ENCODE measurements at regions not wholly inside any gene's neighbourhood (a gene's known extent, or its start where the extent isn't known, plus 50 kb on each side); places are given as distances from the start of the nearest gene placed in this dataset.

DNA sequence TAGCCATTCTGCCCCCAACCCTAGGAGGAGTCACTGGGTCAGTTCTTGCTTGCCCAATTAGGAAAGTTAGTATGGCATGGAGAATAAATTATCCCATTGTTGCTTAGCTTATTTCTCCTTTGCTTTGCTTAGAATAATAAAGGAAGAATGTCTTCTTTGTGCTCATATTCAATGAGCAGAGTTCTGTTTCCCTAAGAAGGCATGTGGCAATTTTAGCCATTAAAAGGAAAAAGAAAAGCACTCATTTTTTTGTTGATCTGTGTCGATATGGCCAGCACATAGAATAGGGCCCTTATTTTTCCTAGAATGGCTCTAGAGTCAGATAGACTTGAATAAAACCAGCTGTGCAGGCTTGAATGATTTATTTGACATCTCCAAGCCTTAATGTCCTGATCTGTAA lies 166.4 kb upstream of the PPARGC1A start:
- DNase-seq (ENCODE audit: insufficient read length) (no peak), FAIRE-seq (no peak)
- no peak for TF ChIP-seq POLR2A (IDR thresholded peaks at IDR 0.05; ENCODE audit: low read depth, low read length)
- no peak for TF ChIP-seq TAF1 (IDR thresholded peaks at IDR 0.05; ENCODE audit: borderline replicate concordance, low read depth, low read length)
- TF ChIP-seq POLR2AphosphoS5 (IDR thresholded peaks at IDR 0.05; ENCODE audit: low read depth, low read length) = no peak

DNA sequence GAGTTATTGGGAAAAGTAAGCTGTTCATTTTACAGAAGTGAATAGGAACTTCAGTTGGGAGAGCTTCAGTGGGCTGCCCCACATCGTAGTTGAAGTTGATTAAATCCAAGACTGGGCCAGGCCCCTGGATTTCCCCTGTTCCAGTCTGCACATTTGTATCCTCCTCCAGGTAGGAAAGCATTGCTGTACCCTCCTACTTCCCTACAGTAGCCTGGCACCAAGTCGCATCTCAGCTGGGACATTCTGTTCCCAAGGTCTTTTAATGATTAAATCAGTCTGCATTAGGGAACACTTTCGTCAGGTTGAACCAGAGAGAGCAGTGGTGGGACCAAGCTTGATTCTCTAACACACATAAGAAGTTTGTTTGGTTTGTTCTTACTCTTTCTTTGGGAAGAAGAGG lies 165.8 kb upstream of the PPARGC1A start:
- DNase-seq (ENCODE audit: insufficient read length) = no peak
- TF ChIP-seq POLR2A (IDR thresholded peaks at IDR 0.05; ENCODE audit: low read depth, low read length) = no peak
- no peak for TF ChIP-seq POLR2AphosphoS5 (IDR thresholded peaks at IDR 0.05; ENCODE audit: low read depth, low read length)
- no peak for TF ChIP-seq TAF1 (IDR thresholded peaks at IDR 0.05; ENCODE audit: borderline replicate concordance, low read depth, low read length)
- no peak for FAIRE-seq

DNA sequence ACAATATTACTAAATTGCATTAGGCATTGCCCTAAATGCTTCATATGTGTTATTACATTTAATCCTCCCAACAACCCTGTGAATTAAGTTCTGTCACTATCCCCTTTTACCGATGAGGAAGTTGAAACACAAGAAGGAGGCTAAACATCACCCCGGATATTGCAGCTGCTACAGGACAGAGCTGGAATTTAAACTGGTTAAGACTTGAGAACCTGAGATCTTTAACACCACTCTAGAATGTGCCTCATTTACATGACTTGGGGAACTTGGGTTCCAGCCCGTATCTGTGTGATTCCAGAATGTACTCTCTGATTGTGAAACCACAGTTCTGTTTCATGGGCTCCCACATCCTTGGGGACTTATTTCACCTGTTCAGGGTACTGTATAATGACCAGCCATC lies 165.1 kb upstream of the PPARGC1A start:
- DNase-seq (ENCODE audit: insufficient read length) = no peak
- no peak for FAIRE-seq
- TF ChIP-seq POLR2A (IDR thresholded peaks at IDR 0.05; ENCODE audit: low read depth, low read length) (no peak), TAF1 (IDR thresholded peaks at IDR 0.05; ENCODE audit: borderline replicate concordance, low read depth, low read length) (no peak)

DNA sequence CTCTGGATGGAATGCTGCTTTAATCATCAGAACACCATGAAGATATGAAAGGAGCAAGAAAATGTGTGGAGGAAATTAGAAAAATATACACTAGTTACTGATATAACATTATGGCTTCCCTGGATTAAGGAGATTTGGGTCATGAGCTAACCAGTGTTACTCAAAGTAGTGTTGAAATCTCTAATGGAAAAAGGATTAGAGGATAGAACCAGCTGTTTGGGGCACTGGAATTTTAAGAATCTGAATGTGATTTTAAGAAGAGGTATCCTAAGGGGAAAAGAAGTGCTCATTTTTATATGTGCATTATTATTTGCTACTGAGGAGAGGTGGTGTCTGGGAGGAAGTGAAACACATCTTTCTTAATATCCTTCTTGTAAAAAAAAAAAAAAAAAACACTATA lies 164.1 kb upstream of the PPARGC1A start:
- DNase-seq (ENCODE audit: insufficient read length) (no peak), FAIRE-seq (no peak)
- no peak for TF ChIP-seq POLR2A (IDR thresholded peaks at IDR 0.05; ENCODE audit: low read depth, low read length)

DNA sequence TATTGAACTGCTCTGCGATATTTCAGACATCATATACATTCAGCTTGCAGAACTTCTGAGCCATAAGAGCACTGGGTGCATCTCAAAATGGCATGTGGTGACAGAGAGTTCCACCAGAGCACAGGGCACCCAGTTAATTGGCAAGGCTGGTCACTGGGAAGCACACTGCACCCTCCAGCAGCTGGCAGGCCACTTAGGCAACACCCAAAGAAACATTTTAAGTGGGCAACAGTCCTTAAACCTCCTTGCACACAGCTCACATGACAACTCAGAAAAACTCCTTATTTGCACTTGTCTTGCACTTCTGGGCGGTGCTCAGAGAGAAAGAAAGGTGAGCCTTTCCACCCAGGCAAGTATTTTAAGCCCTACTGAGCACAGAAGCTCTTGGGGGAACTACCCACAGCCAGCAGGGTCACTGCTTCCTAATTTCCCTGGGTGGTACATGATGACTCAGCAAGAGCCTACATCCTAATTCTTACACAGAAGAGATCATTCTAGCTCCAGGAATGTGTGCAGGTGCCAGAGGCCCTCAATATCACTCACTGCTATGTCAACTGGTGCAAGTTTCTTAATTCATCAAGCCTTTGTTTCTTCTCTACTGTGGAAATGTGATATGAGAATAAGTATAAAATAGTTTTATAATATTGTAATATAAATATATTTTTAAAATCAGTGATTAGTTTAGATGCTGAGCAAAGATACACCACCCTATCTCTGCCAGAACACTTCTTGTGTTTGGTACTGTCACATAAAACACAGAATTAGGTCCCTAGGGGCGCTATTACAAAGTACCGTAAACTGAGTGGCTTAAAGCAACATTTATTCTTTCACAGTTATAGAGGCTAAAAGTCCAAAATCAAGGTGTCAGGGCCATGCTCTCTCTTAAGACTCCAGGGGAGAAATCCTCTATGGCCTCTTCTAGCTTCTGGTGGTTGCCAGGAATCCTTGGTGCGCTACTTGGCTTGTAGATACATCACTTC lies 155.1 kb upstream of the PPARGC1A start:
- no peak for TF ChIP-seq POLR2A (IDR thresholded peaks at IDR 0.05; ENCODE audit: low read depth, low read length)
- no peak for TF ChIP-seq TAF1 (IDR thresholded peaks at IDR 0.05; ENCODE audit: borderline replicate concordance, low read depth, low read length)
- TF ChIP-seq POLR2AphosphoS5 (IDR thresholded peaks at IDR 0.05; ENCODE audit: low read depth, low read length) = no peak
- DNase-seq (ENCODE audit: insufficient read length) (no peak), FAIRE-seq (no peak)

DNA sequence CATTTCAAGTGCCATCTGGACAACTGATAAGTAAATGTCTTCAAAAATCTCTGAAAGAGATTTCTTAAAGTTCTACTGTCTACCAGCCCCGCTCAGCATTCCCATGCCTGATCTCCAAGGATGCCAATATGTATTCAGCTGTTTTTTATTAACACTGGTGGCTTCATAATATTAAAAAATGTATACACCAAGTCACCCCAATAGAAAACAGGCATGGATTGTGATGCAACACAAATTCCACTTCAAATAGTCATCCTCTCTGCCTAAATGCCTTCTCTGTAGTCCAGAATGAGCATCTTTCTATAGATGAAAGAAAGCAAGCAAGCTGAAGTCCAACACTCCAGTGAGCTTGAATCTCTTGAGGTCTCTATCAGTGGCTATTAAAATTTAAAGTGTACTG lies 152.2 kb upstream of the PPARGC1A start:
- DNase-seq (ENCODE audit: insufficient read length) (no peak), FAIRE-seq (no peak)
- TF ChIP-seq TAF1 (IDR thresholded peaks at IDR 0.05; ENCODE audit: borderline replicate concordance, low read depth, low read length) = no peak
- TF ChIP-seq POLR2A (IDR thresholded peaks at IDR 0.05; ENCODE audit: low read depth, low read length) = no peak
- no peak for TF ChIP-seq POLR2AphosphoS5 (IDR thresholded peaks at IDR 0.05; ENCODE audit: low read depth, low read length)

DNA sequence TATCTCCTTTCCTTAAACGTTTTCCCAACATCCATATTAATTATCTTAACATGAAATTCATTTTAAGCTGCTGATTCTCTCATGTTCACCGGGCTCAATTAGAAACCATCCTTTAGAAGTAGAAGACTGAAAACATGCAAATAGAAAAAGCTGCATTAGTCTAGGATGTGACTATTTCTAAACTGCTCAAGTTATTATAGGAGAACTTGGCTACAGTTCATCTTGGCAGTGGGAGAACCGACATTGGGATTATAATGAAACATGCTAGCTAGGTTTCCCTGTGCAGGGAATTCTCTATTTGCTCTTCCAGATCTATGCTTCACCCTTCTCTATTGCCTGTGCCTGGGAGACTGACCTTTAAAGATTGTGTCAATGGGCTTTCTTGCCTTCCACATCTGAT lies 151.0 kb upstream of the PPARGC1A start:
- no peak for FAIRE-seq

DNA sequence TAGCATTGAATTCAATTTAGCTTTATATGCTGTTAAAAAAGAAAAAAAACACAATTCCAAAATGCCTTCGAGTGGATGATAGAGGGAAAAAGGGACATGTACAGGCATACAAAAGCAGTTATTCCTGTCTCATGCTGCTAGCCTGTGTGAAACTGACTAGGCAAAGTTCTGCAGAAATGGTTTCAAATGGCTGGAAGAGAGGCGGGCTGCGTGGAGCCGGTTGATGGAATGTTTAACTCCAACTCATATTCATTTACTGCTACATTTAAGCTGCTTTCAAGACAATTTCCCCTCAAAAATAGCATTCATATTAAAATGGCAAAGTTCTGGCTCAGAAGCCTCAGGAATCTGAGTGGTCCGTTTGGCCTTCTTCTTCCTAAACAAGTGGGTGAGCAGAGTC lies 143.8 kb upstream of the PPARGC1A start:
- DNase-seq (ENCODE audit: insufficient read length) (no peak), FAIRE-seq (no peak)
- no peak for TF ChIP-seq POLR2A (IDR thresholded peaks at IDR 0.05; ENCODE audit: low read depth, low read length)
- TF ChIP-seq TAF1 (IDR thresholded peaks at IDR 0.05; ENCODE audit: borderline replicate concordance, low read depth, low read length) = no peak
- TF ChIP-seq POLR2AphosphoS5 (IDR thresholded peaks at IDR 0.05; ENCODE audit: low read depth, low read length) = no peak

More for the DNA sequence above, 151.0 kb upstream of the PPARGC1A start:
- TF ChIP-seq POLR2A (IDR thresholded peaks at IDR 0.05; ENCODE audit: low read depth, low read length) (no peak), TAF1 (IDR thresholded peaks at IDR 0.05; ENCODE audit: borderline replicate concordance, low read depth, low read length) (no peak), POLR2AphosphoS5 (IDR thresholded peaks at IDR 0.05; ENCODE audit: low read depth, low read length) (no peak)
- DNase-seq (ENCODE audit: insufficient read length) = no peak

DNA sequence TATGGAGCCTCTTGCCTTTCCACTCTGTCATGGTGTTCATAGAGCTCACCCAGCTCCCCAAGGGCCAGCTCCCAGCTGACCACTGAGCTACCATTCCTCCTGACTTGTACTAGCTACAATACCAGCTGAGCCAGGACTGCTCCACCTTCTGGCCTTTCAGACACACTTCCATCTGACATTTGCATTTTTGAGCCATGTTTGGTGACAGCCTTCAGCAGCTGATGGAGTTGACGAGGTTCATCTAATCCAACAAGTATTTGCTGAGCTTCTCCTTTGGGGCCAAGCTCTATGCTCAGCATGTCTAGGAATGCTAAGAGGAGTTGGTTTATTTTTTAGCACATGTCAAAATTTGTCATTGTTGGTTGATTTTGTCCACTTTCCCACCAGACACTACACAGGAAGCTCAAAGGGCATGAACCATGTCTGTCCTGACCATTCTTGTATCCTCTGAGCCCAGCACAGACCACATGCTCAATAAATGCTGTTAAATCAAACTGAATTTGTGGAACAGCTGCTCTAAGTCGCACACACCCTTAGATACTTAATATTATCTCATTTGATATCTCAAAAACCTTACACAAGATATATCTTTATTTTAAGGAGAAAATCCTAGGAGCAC lies 142.6 kb upstream of the PPARGC1A start:
- TF ChIP-seq POLR2A (IDR thresholded peaks at IDR 0.05; ENCODE audit: low read depth, low read length) (no peak), POLR2AphosphoS5 (IDR thresholded peaks at IDR 0.05; ENCODE audit: low read depth, low read length) (no peak), TAF1 (IDR thresholded peaks at IDR 0.05; ENCODE audit: borderline replicate concordance, low read depth, low read length) (no peak)
- no peak for FAIRE-seq
- DNase-seq (ENCODE audit: insufficient read length) = no peak

DNA sequence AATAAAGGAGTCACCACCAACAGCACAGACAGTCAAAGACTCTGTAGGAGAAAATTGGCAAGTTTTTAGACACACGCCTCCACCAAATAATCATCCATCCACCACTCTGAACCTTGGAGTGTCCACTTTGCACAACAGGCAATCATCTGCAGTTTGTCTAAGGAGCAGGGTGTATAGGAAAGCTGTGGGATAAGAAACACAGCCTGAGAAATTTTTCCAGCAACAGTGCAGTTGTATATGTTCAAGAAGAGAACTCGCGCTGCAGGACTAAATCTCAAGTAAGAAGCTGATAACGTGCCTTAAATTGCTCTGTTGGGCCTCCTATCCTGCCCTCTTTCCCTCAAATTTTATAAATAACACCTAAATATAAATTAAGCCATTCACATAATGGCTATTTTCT lies 136.7 kb upstream of the PPARGC1A start:
- TF ChIP-seq TAF1 (IDR thresholded peaks at IDR 0.05; ENCODE audit: borderline replicate concordance, low read depth, low read length) = no peak
- no peak for TF ChIP-seq POLR2AphosphoS5 (IDR thresholded peaks at IDR 0.05; ENCODE audit: low read depth, low read length)
- no peak for TF ChIP-seq POLR2A (IDR thresholded peaks at IDR 0.05; ENCODE audit: low read depth, low read length)
- FAIRE-seq (no peak), DNase-seq (ENCODE audit: insufficient read length) (no peak)

DNA sequence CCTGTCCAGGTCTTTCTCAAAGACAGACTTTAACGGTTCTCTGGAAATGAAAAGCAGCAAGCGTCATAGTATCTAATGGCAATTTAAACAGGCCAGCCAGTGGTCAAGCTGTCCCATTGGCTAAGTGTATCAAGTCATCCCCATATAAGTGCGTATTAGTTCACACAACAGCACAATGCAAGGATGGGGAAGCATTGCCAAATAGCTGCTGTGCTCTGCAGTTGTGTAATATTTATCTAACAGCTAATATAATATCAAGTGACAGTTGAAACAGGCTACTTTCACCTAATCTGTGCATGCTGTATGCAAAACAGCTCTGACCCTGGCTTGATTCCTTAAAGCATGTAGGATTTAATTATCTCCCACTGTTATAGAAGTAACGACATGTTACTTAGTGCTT lies 134.8 kb upstream of the PPARGC1A start:
- FAIRE-seq (no peak), DNase-seq (ENCODE audit: insufficient read length) (no peak)
- no peak for TF ChIP-seq TAF1 (IDR thresholded peaks at IDR 0.05; ENCODE audit: borderline replicate concordance, low read depth, low read length)
- TF ChIP-seq POLR2AphosphoS5 (IDR thresholded peaks at IDR 0.05; ENCODE audit: low read depth, low read length) = no peak
- TF ChIP-seq POLR2A (IDR thresholded peaks at IDR 0.05; ENCODE audit: low read depth, low read length) = no peak

DNA sequence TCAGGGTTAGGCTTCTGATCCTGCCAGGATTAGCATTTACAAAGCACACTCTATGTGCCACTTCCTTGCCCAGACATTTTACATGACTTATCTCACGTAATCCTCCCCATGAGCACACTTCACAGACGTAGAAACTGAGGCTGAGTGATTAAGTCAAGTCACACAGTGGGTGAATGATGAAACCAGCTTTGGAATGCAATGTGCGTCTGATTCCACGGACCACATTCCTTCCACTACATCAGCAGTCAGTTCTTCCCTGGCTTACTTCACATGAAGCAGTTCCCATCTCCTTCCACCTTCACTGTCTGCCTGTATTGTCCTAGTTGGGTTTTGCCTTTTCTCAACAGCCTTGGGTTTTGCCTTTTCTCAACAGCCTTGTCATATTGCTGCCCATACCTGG lies 134.3 kb upstream of the PPARGC1A start:
- FAIRE-seq (no peak), DNase-seq (ENCODE audit: insufficient read length) (no peak)
- TF ChIP-seq TAF1 (IDR thresholded peaks at IDR 0.05; ENCODE audit: borderline replicate concordance, low read depth, low read length) = no peak
- no peak for TF ChIP-seq POLR2A (IDR thresholded peaks at IDR 0.05; ENCODE audit: low read depth, low read length)
- TF ChIP-seq POLR2AphosphoS5 (IDR thresholded peaks at IDR 0.05; ENCODE audit: low read depth, low read length) = no peak

All from GM12892 (cell line).